HG02840 (cell line): ENCODE measurements at regions not wholly inside any gene's neighbourhood (a gene's known extent, or its start where the extent isn't known, plus 50 kb on each side); places are given as distances from the start of the nearest gene placed in this dataset.

ENCODE experiments used
- ATAC-seq: cut with Tn5 transposase; IDR thresholded peaks from one replicate; pipeline ENCODE4 v1.9.1; 2021; ENCODE audit warnings: mild to moderate bottlenecking, moderate library complexity, moderate number of reproducible peaks; ENCODE audit not compliant: unreplicated experiment, low FRiP score

- no peak for ATAC-seq
Measured at GRCh38 chr16:16865374-16865773, 486.4 kb downstream of the NPIPA7 start.

DNA sequence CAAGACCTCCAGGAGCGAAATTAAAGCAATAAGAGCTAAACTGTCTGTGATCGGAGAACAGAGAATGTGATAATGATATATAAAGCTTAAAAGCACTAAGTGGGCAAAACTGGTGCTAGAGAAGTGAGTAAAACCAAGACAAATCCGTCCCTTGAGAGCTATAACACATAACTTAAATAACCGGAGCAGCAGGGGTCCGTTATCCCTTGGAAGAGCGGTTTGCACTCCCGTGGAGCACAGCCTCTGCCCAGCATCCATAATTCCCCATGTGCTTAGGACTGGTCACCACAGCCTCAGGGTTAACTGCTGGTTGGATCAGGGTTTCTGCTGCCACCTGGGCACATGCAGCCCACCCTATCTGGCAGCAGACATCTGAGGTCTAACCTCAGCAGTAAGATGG lies 489.0 kb downstream of the NPIPA7 start:
- ATAC-seq = no peak

- ATAC-seq = no peak
Measured at GRCh38 chr16:16868727-16869126, 489.8 kb downstream of the NPIPA7 start.

GRCh38 chr16:16869746-16870145 lies 490.8 kb downstream of the NPIPA7 start:
- no peak for ATAC-seq

DNA sequence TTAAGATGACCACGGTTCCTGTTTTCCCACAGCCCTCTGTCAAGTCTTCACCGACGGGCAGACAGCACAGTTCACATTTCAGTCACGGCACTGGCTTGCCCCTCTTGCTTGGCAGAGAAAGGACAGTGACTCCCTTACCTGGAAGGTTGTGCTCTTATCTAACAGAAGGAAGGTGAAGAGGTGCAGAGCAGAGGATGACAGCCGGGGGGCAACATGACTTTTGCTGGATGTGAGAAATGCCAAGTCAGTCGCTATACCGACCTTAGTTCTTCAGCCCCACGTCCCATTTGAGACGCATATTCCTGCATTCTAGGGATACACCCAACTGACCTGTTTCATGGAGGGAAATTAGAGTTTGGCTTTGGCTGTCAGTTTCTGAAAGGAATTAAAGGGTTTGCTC lies 492.3 kb downstream of the NPIPA7 start:
- no peak for ATAC-seq

DNA sequence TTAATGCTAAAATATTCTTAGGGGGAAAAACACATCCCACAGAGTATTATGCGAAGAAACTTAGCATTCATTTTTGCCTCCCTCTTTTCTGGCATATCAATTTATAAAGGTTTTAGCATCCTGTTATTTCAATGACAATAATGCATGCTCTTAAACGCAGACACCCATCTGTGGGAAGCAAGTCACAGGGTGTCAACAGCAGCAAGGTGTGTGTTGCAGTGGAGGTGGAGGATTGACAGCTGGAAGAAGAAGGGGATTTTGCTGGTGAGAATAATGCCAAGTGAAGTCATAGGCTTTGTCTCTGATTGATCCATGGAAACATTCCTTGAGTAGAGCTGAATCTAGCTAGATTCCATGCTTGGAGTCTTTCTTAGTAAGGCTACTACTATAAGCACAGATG lies 498.1 kb downstream of the NPIPA7 start:
- ATAC-seq = no peak

DNA sequence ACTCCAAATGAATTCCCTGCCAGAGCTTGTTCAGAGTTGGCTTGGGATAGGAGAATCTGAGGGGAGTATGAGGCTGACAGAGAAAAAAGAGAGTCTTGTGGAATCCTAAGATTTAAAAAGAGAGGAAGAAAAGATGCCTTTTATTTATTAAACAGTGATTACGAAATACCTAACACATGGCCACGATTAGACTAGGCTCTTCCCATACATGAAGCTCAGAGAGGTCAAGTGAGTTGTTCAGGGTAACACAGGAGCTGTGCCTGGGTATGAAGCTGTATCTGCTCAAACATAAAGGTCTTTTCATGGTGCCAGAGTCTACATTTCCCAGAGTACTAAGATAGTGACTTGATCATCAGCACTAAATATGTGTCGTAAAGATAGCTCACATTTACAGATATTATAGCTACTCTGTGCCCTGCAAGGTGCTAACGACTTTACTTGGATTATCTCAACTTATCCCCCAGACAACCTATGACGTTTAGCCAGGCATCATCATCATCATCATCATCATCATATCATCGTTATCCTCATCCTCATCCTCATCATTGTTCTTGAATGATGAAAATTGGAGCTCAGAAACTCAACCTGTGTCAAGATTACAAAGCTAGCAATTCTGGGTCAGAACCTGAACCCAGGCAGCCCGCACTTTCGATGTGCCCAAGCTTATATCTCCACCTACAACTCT lies 500.8 kb downstream of the NPIPA7 start:
- no peak for ATAC-seq

DNA sequence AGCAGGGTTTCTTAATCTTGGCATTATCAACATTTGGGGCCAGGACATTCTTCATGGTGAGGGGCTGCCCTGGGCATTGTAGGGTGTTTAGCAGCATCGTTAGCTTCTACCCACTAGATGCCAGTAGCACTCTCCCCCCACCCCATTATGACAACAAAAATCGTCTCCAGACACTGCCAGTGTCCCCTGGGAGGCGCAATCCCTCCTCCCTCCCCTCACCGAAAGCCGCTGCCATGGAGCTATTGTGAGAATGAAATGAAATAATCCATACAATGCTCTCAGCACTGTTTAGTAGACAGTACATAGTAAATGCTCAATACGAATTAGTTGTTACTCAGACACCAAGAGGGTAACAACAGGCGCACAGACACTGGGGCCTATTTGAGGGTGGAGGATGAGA lies 502.9 kb downstream of the NPIPA7 start:
- no peak for ATAC-seq

GRCh38 chr16:16882766-16883165 lies 503.8 kb downstream of the NPIPA7 start:
- no peak for ATAC-seq

- ATAC-seq = no peak
Measured at GRCh38 chr16:16884451-16884850, 505.5 kb downstream of the NPIPA7 start.

- no peak for ATAC-seq
Measured at GRCh38 chr16:16887193-16887592, 508.3 kb downstream of the NPIPA7 start.

DNA sequence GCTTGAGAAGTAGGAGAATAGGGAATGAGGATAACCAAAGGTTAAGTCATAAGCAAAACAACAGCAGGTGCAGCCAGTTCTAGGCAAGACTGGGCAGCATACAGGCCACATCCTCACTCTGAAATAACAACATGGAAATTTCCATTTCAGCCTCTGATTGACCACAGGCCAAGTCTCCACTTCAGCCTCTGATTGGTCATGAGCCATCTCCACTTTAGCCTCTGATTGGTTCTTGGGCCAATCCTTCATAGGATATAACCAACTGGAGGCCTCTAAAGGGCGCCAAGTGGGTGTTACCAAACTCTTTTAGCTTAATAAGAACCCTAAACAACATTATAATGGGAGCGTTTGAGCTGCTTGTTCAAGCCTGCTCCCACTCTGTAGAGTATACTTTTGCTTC lies 512.0 kb downstream of the NPIPA7 start:
- no peak for ATAC-seq

DNA sequence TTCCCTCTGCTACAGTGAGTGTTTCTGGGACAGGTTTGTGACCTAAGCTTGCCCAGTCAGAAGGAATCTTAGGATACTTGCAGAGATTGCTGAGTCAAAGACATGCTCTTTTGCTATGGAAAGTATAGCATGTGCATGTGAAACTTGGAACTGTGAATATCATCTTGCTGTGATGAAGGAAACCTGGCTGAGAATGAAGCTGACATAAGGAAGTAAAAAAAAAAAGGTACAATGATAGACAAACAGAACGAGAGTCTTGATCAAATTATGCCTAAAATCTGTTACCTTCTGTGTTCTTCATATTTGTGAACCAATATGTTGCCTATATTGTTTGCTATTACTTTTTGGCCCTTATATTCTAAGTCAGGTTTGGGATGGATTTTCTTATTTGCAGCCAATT lies 525.7 kb downstream of the NPIPA7 start:
- ATAC-seq = no peak

DNA sequence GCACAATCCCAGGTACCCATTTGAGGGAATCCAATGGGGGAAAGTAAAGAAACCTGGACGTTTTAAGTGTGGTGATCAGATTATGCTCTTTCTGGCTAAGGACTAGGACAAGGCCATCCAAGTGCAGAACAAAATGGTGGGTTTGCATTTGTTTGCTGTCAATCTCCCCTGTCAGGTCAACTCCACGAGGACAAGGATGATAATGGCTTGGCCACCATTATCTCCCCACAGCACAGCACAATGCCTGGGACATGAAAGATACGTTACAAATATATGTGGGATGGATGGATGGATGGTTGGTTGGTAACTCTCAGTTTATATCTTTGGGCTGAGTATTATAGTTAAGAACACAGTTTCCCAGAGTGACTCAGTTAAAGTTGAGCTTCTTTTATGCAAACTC lies 526.9 kb downstream of the NPIPA7 start:
- ATAC-seq = no peak

- no peak for ATAC-seq
Measured at GRCh38 chr16:16907089-16907488, 528.1 kb downstream of the NPIPA7 start.

DNA sequence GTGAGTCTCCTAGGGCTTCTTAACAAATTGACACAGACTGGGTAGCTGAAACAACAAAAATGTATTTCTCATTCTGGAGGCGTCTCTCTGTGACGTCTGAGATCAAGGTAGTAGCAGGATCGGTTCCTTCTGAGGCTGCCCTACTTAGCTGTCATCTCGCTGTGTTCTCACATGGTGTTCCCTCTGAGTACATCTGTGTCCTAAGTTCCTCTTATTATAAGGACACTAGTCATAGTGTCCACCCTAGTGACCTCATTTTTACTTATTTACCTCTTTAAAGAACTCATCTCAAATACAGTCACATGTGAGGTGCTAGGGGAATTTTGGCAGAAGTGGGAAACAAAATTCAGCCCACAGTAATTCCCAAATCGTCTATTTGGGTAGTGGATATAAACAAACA lies 529.1 kb downstream of the NPIPA7 start:
- ATAC-seq = no peak

DNA sequence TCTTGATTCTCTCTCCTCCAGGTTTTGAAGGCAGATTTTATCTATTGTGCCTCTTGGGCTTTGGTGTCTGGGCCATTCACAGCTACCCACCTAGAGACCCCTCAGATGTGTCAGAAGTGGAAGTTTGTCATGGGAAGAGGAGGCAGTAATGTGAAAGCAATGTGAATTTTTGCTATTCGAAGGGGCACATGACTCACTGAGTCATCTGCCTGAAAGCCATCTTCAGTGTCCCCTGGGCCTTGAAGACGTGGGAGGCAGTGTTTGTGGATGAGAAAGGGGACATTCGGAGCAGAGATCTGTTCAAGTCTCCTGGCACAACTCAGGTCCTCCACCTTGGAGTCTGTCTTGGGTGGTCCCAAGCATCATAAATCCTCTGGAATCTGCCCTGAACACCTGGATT lies 530.2 kb downstream of the NPIPA7 start:
- ATAC-seq = no peak

- ATAC-seq = no peak
Measured at GRCh38 chr16:16910666-16911065, 531.7 kb downstream of the NPIPA7 start.

DNA sequence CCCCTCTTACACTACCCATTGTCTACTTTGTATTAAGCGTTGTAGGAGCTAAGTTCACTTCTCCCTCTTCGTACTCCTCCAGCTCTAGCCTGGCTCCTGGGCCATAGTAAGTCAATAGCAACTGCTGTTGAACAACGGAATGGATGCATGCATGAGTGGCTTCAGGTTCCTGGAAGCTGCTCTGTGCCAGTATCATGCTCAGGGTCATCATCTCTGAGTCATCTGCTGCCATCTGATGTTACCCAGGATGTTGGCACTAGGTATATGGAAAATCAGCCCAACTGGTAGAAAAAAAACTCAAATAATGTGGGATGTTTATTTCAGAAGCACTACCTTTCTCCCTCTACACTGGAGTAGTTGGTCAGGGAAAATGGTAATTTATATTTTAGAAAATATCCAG lies 536.8 kb downstream of the NPIPA7 start:
- ATAC-seq = no peak

DNA sequence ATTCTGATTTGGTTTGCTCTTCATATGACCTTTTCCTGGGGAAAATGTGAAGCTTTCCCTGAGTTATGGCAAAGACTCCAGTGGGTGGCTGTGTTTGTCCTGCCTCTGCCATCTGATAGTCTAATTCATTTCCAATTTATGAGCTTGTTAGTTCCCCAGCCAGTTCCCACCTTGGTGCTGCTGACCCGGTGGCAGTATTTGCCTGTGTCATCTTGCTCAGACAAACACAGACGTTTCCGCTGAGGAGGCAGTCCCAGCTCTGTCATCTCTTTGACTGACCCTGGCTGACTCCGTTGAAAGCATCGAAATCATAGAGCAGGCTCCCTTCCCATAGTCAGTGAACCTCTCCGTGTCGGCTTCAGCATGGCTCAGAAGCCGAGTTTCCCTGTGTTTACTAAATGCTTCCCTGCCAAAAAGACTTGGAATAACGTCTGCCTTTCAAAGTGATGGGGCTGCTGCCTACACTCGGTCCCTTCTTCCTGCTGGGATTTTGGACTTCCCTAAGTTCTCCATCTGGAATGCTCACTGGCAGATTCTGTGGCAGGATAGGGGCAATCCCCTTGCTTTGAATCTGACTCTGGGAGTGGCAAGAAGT lies 538.3 kb downstream of the NPIPA7 start:
- no peak for ATAC-seq

GRCh38 chr16:16923479-16923878 lies 544.5 kb downstream of the NPIPA7 start:
- no peak for ATAC-seq

GRCh38 chr16:16924613-16925012 lies 545.7 kb downstream of the NPIPA7 start:
- ATAC-seq = no peak

DNA sequence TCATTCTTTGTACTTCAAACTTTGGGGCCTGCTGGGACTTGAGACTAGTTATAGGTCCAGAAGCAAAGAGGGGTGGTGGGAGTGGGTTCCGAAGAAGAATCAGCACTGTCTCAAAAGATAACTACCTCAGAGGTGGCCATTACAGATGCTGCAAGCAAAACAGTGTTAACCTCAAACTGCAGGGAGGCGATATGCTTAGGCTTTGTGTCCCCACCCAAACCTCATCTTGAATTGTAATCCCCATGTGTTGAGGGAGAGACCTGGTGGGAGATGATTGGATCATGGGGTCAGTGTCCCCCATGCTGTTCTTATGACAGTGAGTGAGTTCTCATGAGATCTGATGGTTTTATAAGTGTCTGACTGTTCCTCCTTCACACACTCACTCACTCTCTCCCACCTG lies 545.3 kb downstream of the XYLT1 start:
- no peak for ATAC-seq
